H1 (cell line): ENCODE measurements at regions not wholly inside any gene's neighbourhood (a gene's known extent, or its start where the extent isn't known, plus 50 kb on each side); places are given as distances from the start of the nearest gene placed in this dataset.

Experiments
- CTCF ChIA-PET: fragments of 300-600 bp; sonication (Branson Sonifier 250); formaldehyde crosslinking; loops from one replicate; lab custom pipeline; 2021; ENCODE audit not compliant: partially characterized antibody; lab: Charles Lee
- POLR2A ChIA-PET: fragments of 300-600 bp; sonication (Branson Sonifier 250); formaldehyde crosslinking; loops from one replicate; lab custom pipeline; 2021; ENCODE audit warnings: inconsistent platforms; ENCODE audit not compliant: partially characterized antibody; lab: Charles Lee
- DNase-seq, 2 experiments: peaks; one replicate each; pipeline versions ENCODE4 v3.0.0 to v3.0.0-alpha.2; 2010 to 2022; ENCODE audit warnings: low spot score in 2 of 2, low read depth in 1 of 2, mixed read lengths in 1 of 2
- FAIRE-seq: peaks from 2 replicates; lab custom pipeline; 2011; peaks lifted over from hg19 to GRCh38; lab: Jason Lieb, UNC
- H2AFZ ChIP-seq: 2 replicates; pipeline ENCODE4 v1.8.1; 2012; ENCODE audit warnings: low read length, inconsistent platforms
- H2AK5ac ChIP-seq: 2 replicates; pipeline ENCODE4 v1.6.1; 2013; ENCODE audit warnings: low read depth, low read length
- H2BK120ac ChIP-seq: replicated peaks from 2 replicates; pipeline ENCODE3; 2013; ENCODE audit warnings: low read depth, low read length, inconsistent platforms
- H2BK12ac ChIP-seq: 2 replicates; pipeline ENCODE4 v1.6.1; 2013; ENCODE audit warnings: low read depth, low read length
- H2BK15ac ChIP-seq: 2 replicates; pipeline ENCODE4 v1.6.1; 2013; ENCODE audit warnings: low read length
- H2BK20ac ChIP-seq: 2 replicates; pipeline ENCODE4 v1.6.1; 2013; ENCODE audit warnings: low read length
- H2BK5ac ChIP-seq: 2 replicates; pipeline ENCODE4 v1.6.1; 2013; ENCODE audit warnings: low read depth, low read length
- H3K14ac ChIP-seq: 2 replicates; pipeline ENCODE4 v1.6.1; 2013; ENCODE audit warnings: inconsistent platforms; ENCODE audit not compliant: insufficient read length
- H3K18ac ChIP-seq: 2 replicates; pipeline ENCODE4 v1.6.1; 2013; ENCODE audit warnings: low read length; ENCODE audit errors: extremely low read depth
- H3K23ac ChIP-seq: 2 replicates; pipeline ENCODE4 v1.6.1; 2013; ENCODE audit warnings: inconsistent platforms; ENCODE audit not compliant: insufficient read length
- H3K23me2 ChIP-seq: 2 replicates; pipeline ENCODE4 v1.6.1; 2013; ENCODE audit warnings: low read depth, low read length
- H3K27ac ChIP-seq: 2 replicates; pipeline ENCODE4 v1.6.1; 2011; ENCODE audit warnings: low read depth, low read length, inconsistent platforms
- H3K27me3 ChIP-seq, 4 experiments: replicated peaks in 1 of 4; 1 replicate in 1 of 4; 2 replicates in 3 of 4; pipeline versions ENCODE4 v1.6.1 to v1.8.1; 2011 to 2013; ENCODE audit warnings: low read length in 3 of 4, mild to moderate bottlenecking in 3 of 4, inconsistent platforms in 2 of 4, mixed read lengths in 2 of 4, moderate library complexity in 1 of 4; ENCODE audit not compliant: control insufficient read depth in 3 of 4, insufficient read depth in 3 of 4; ENCODE audit errors: extremely low read depth in 1 of 4
- H3K36me3 ChIP-seq, 4 experiments: 2 replicates each; pipeline versions ENCODE4 v1.6.1 to v1.8.1; 2011 to 2013; ENCODE audit warnings: mild to moderate bottlenecking in 4 of 4, low read length in 3 of 4, moderate library complexity in 2 of 4, control low read depth in 1 of 4, inconsistent platforms in 1 of 4; ENCODE audit not compliant: insufficient read depth in 4 of 4, control insufficient read depth in 2 of 4
- H3K4ac ChIP-seq: replicated peaks from 2 replicates; pipeline ENCODE3; 2013; ENCODE audit warnings: low read length, low read depth, mixed read lengths, inconsistent platforms; ENCODE audit not compliant: insufficient read length
- H3K4me1 ChIP-seq, 4 experiments: replicated peaks in 1 of 4; 1 replicate in 1 of 4; 2 replicates in 3 of 4; pipeline versions ENCODE4 v1.6.1 to v1.8.1; 2011 to 2013; ENCODE audit warnings: low read length in 3 of 4, inconsistent platforms in 2 of 4, mixed read lengths in 1 of 4; ENCODE audit not compliant: insufficient read depth in 4 of 4, control insufficient read depth in 3 of 4
- H3K4me2 ChIP-seq, 2 experiments: 2 replicates each; pipeline versions ENCODE4 v1.6.1 to v1.8.1; 2011 to 2013; ENCODE audit warnings: low read depth in 2 of 2, low read length in 2 of 2, control low read depth in 1 of 2, inconsistent platforms in 1 of 2, mild to moderate bottlenecking in 1 of 2; ENCODE audit not compliant: insufficient read depth in 1 of 2
- H3K4me3 ChIP-seq, 4 experiments: fragments of 200-600, 300-600 bp in 1 of 4; sonication (generic), shearing (Covaris generic), sonication (Bioruptor Twin) in 1 of 4; 2 replicates each; pipeline versions ENCODE4 v1.5.1 to v1.8.1; 2011 to 2016; ENCODE audit warnings: low read length in 4 of 4, low read depth in 3 of 4, control low read depth in 2 of 4, inconsistent platforms in 2 of 4, mild to moderate bottlenecking in 2 of 4, mixed read lengths in 1 of 4, moderate library complexity in 1 of 4; ENCODE audit not compliant: insufficient read depth in 2 of 4; ENCODE audit errors: extremely low read depth in 1 of 4
- H3K56ac ChIP-seq: replicated peaks from 2 replicates; pipeline ENCODE3; 2013; ENCODE audit warnings: low read depth, mild to moderate bottlenecking, mixed read lengths, low read length, inconsistent platforms; ENCODE audit not compliant: insufficient read length
- H3K79me1 ChIP-seq: 2 replicates; pipeline ENCODE4 v1.6.1; 2013; ENCODE audit warnings: low read depth, low read length, control low read depth
- H3K79me2 ChIP-seq, 2 experiments: 2 replicates each; pipeline versions ENCODE4 v1.6.1 to v1.8.1; 2012 to 2013; ENCODE audit warnings: low read length in 2 of 2, mild to moderate bottlenecking in 2 of 2, inconsistent platforms in 1 of 2; ENCODE audit not compliant: insufficient read depth in 2 of 2, control insufficient read depth in 1 of 2
- H3K9ac ChIP-seq, 4 experiments: replicated peaks in 1 of 4; 1 replicate in 1 of 4; 2 replicates in 3 of 4; pipeline versions ENCODE4 v1.6.1 to v1.8.1; 2011 to 2013; ENCODE audit warnings: low read depth in 3 of 4, low read length in 3 of 4, control low read depth in 2 of 4, mild to moderate bottlenecking in 2 of 4, moderate library complexity in 2 of 4, inconsistent platforms in 1 of 4; ENCODE audit errors: extremely low read depth in 1 of 4
- H3K9me3 ChIP-seq, 2 experiments: 2 replicates each; pipeline versions ENCODE4 v1.6.1 to v1.8.1; 2012 to 2013; ENCODE audit warnings: mild to moderate bottlenecking in 2 of 2, moderate library complexity in 2 of 2, control low read depth in 1 of 2, inconsistent platforms in 1 of 2, low read depth in 1 of 2, low read length in 1 of 2, mixed read lengths in 1 of 2; ENCODE audit not compliant: insufficient read depth in 2 of 2
- H4K20me1 ChIP-seq, 2 experiments: replicated peaks in 1 of 2; 2 replicates each; pipeline versions ENCODE3 to v1.8.1; 2011 to 2013; ENCODE audit warnings: inconsistent platforms in 2 of 2, low read length in 2 of 2, mild to moderate bottlenecking in 1 of 2; ENCODE audit not compliant: insufficient read depth in 2 of 2, control insufficient read depth in 1 of 2
- H4K5ac ChIP-seq: 2 replicates; pipeline ENCODE4 v1.6.1; 2013; ENCODE audit warnings: low read length, low read depth, mixed read lengths, inconsistent platforms; ENCODE audit not compliant: insufficient read length
- H4K8ac ChIP-seq: 2 replicates; pipeline ENCODE4 v1.8.0; 2013; ENCODE audit warnings: mild to moderate bottlenecking, moderate library complexity, low read length, inconsistent platforms; ENCODE audit not compliant: insufficient read depth; ENCODE audit errors: extremely low read depth
- H4K91ac ChIP-seq: replicated peaks from 2 replicates; pipeline ENCODE3; 2013; ENCODE audit warnings: low read length, mixed read lengths, inconsistent platforms; ENCODE audit not compliant: insufficient read length
- ASH2L ChIP-seq: fragments of 200-600, 300-600 bp; sonication (generic); IDR thresholded peaks from one replicate; pipeline ENCODE4 v1.7.1; 2017; ENCODE audit warnings: low read length
- ATF3 ChIP-seq: IDR thresholded peaks from 2 replicates; pipeline ENCODE4 v1.6.1; 2011; ENCODE audit warnings: low read depth, mild to moderate bottlenecking, low read length; ENCODE audit not compliant: insufficient read depth
- BCL11A ChIP-seq, 2 experiments: IDR thresholded peaks; one replicate each; pipeline ENCODE4 v1.6.1; 2011; ENCODE audit warnings: low read depth in 2 of 2, low read length in 2 of 2, mild to moderate bottlenecking in 2 of 2
- CBX5 ChIP-seq: fragments of 300-800, 300-1000 bp; sonication (generic); IDR thresholded peaks from 2 replicates; pipeline ENCODE4 v1.7.1; 2016; ENCODE audit warnings: antibody characterized with exemption, low read length, low read depth
- CHD2 ChIP-seq: IDR thresholded peaks from 2 replicates; pipeline ENCODE4 v1.6.1; 2012; ENCODE audit warnings: low read length, improper control_type of control experiment
- CREB1 ChIP-seq: IDR thresholded peaks from 2 replicates; pipeline ENCODE4 v1.6.1; 2012; ENCODE audit warnings: inconsistent platforms
- EP300 ChIP-seq, 2 experiments: IDR thresholded peaks; 1 replicate in 1 of 2; 2 replicates in 1 of 2; pipeline ENCODE4 v1.6.1; 2011 to 2012; ENCODE audit warnings: low read depth in 2 of 2, low read length in 2 of 2, mild to moderate bottlenecking in 2 of 2, borderline replicate concordance in 1 of 2, inconsistent platforms in 1 of 2, moderate library complexity in 1 of 2
- POLR2A ChIP-seq, 2 experiments: IDR thresholded peaks; 1 replicate in 1 of 2; 2 replicates in 1 of 2; pipeline ENCODE4 v1.6.1; 2011; ENCODE audit warnings: low read depth in 2 of 2, low read length in 2 of 2, mild to moderate bottlenecking in 2 of 2; ENCODE audit errors: control extremely low read depth in 1 of 2
- POLR2AphosphoS5 ChIP-seq: IDR thresholded peaks from 2 replicates; pipeline ENCODE4 v1.6.1; 2011; ENCODE audit warnings: low read depth, low read length
- RBBP5 ChIP-seq: IDR thresholded peaks from 2 replicates; pipeline ENCODE4 v1.7.1; 2012; ENCODE audit warnings: low read depth, mild to moderate bottlenecking, inconsistent platforms, low read length, moderate library complexity, borderline replicate concordance
- RNF2 ChIP-seq: fragments of 200-900, 300-1000 bp; sonication (generic); IDR thresholded peaks from 2 replicates; pipeline ENCODE4 v1.7.1; 2016; ENCODE audit warnings: borderline replicate concordance, low read depth, mild to moderate bottlenecking, antibody characterized with exemption, low read length; ENCODE audit not compliant: poor library complexity, severe bottlenecking; ENCODE audit errors: missing control alignments
- SP4 ChIP-seq: IDR thresholded peaks from 2 replicates; pipeline ENCODE4 v1.6.1; 2012; ENCODE audit warnings: low read length, inconsistent platforms
- TAF7 ChIP-seq: optimal IDR thresholded peaks from 2 replicates; pipeline ENCODE3; 2011; ENCODE audit warnings: low read depth, mild to moderate bottlenecking, inconsistent platforms, low read length, moderate library complexity, borderline replicate concordance
- TEAD4 ChIP-seq: IDR thresholded peaks from 2 replicates; pipeline ENCODE4 v1.6.1; 2012; ENCODE audit warnings: low read depth, low read length, inconsistent platforms, mixed read lengths
- USF2 ChIP-seq: IDR thresholded peaks from 2 replicates; pipeline ENCODE4 v1.6.1; 2011; ENCODE audit warnings: low read length, improper control_type of control experiment

GRCh38 chr2:145829931-145830330, 1310.0 kb upstream of the ZEB2 start:
- H3K14ac ChIP-seq, result no peak overlapping the region
- no peak overlapping the region for H2BK15ac ChIP-seq
- H3K79me1 ChIP-seq, result no peaks in the 10 kb centered on the region
- no peak overlapping the region for H3K27ac ChIP-seq
- H3K23me2 ChIP-seq, result no peaks in the 10 kb centered on the region; the same call in 1 of the 2 replicates
- ChIA-PET POLR2A (no interaction called here), CTCF (interaction anchor here (0.6 to 1.0 kb wide), 2 partner anchors 8 to 632 kb away, joined by 3 to 4 read pairs; no protein-coding TSS in a partner anchor)
- H3K4me2 ChIP-seq, result no peak overlapping the region
- H2BK20ac ChIP-seq, result no peak overlapping the region
- no peaks in the 10 kb centered on the region for H4K20me1 ChIP-seq
- FAIRE-seq (no peak), DNase-seq (no peak)
- H4K8ac ChIP-seq, result no peak overlapping the region
- no peak overlapping the region for H3K9ac ChIP-seq
- no peak overlapping the region for H3K4ac ChIP-seq
- H3K18ac ChIP-seq, result no peak overlapping the region
- no peaks in the 10 kb centered on the region for H3K27me3 ChIP-seq
- no peaks in the 10 kb centered on the region for H3K9me3 ChIP-seq
- H3K56ac ChIP-seq, result no peak overlapping the region
- H2AFZ ChIP-seq, result no peak overlapping the region
- H2BK120ac ChIP-seq, result no peak overlapping the region
- H3K79me2 ChIP-seq, result no peaks in the 10 kb centered on the region
- H4K91ac ChIP-seq, result no peak overlapping the region
- H2BK5ac ChIP-seq, result no peak overlapping the region
- no peaks in the 10 kb centered on the region for H3K4me1 ChIP-seq
- H4K5ac ChIP-seq, result no peak overlapping the region
- H3K23ac ChIP-seq, result no peak overlapping the region
- no peaks in the 10 kb centered on the region for H3K36me3 ChIP-seq
- H3K4me3 ChIP-seq, result no peak overlapping the region
- H2BK12ac ChIP-seq, result no peak overlapping the region
- no peak overlapping the region for H2AK5ac ChIP-seq
- TF ChIP-seq POLR2AphosphoS5 (no peak), SP4 (no peak), ATF3 (no peak), POLR2A (IDR thresholded peaks at IDR 0.05; ENCODE audit: control extremely low read depth in 1 of 2, low read depth in 2 of 2, low read length in 2 of 2) (no peak), RBBP5 (no peak), TAF7 (no peak), RNF2 (no peak), CBX5 (no peak), ASH2L (no peak), EP300 (IDR thresholded peaks at IDR 0.05; ENCODE audit: borderline replicate concordance in 1 of 2, low read depth in 2 of 2, low read length in 2 of 2) (no peak), CREB1 (no peak), CHD2 (no peak), BCL11A (IDR thresholded peaks at IDR 0.05; ENCODE audit: low read depth in 2 of 2, low read length in 2 of 2) (no peak), USF2 (no peak), TEAD4 (no peak)
